LNCaP clone FGC (cell line): ENCODE measurements at regions not wholly inside any gene's neighbourhood (a gene's known extent, or its start where the extent isn't known, plus 50 kb on each side); places are given as distances from the start of the nearest gene placed in this dataset.

Experiments
- DNase-seq: peaks from one replicate; pipeline ENCODE4 v3.0.0-alpha.2; 2011; ENCODE audit warnings: low read depth
- H3K4me3 ChIP-seq: 2 replicates; pipeline ENCODE4 v1.5.1; 2011; ENCODE audit warnings: mild to moderate bottlenecking, low read depth, low read length, control low read depth
- CTCF ChIP-seq: IDR thresholded peaks from 2 replicates; pipeline ENCODE4 v1.5.1; 2012; ENCODE audit warnings: mild to moderate bottlenecking; ENCODE audit not compliant: control insufficient read depth, insufficient read depth; ENCODE audit errors: extremely low read depth

DNA sequence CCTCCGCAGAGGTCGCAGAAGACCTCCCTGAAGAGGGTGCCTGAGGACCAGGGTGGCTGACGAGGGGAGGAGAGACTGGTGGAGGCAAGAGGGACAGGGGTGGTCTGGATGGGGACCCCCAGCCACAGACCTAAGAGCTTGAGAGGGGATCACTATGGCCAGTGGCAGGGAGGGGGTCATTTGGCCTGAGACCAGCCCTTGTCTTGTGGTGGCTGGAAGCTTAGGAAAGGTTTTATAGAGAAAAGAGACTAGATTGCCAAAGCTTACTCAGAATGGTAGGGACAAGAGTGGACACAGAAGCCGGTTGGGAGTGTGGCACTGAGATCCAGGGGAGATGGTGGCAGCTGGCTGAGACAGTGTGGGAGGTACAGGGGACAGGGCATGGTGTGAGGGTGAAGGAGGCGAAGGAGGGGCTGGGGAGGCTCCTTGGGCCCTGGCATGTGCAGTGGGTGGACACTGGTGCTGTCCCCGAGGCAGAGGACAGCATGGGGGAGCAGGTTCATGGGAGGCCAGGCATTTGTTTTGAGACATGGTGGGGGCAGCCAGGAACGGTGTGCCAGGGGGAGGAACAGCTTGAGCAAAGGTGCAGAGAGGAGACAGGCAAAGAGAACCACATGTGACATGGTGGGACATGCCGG, 123.0 kb downstream of the C9orf50 start:
- TF ChIP-seq CTCF: no peak
- no peak for DNase-seq
- H3K4me3 ChIP-seq: no peak overlapping the region

GRCh38 chr9:129497005-129497812, 123.7 kb downstream of the C9orf50 start:
- DNase-seq: no peak
- no peak for TF ChIP-seq CTCF
- H3K4me3 ChIP-seq: peak overlapping the region; percentile 57

GRCh38 chr9:129496473-129497004, 124.4 kb downstream of the C9orf50 start:
- no peak for DNase-seq
- no peak for TF ChIP-seq CTCF
- peak overlapping the region; percentile 57 for H3K4me3 ChIP-seq

DNA sequence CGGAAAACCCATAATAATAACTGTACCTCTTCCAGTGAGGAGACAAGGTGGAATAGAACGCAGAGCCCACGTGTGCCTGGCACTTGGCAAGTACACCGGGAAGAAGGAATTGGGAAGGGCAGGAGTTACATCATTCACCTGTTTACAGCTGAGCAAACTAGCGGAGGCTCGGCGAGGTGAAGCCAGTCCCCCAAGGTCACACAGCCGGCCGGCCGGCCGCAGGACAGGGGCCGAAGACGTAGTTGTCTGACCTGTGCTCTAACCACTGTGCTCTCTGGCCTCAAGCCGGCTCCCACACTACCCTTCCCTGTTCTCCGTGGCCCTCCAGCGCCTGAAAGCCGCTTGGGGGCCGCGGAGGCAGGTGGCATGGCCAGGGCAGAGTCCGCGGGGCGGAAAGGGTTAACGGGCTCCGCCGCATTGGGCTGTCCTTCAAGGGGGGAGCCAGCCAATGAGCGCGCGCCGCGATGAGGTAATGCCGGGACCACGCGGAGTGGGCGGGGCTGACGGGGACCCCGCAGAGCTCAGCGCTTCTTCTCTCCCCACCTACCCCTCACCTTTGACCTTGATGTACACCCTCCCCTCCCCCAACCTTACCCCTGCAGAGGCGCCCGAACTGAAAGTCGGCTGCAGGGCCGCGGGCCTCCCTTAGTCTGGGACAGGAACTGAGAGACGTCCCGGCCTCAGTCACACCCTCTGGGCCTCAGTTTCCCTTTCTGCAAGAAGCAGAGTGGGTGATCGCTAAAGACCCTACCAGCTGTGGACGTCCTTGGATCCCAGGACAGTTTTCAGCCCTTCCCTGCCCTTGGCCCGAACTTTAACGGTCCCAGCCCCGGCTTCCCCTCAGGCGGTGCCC, 125.1 kb downstream of the C9orf50 start:
- H3K4me3 ChIP-seq: peak overlapping the region; percentile 57
- TF ChIP-seq CTCF: no peak
- DNase-seq: peak; percentile 99

GRCh38 chr9:129494113-129494789, 126.7 kb downstream of the C9orf50 start:
- no peak for TF ChIP-seq CTCF
- peak; percentile 92 for DNase-seq
- H3K4me3 ChIP-seq: no peak overlapping the region

GRCh38 chr9:129493706-129494047, 127.2 kb downstream of the C9orf50 start:
- no peak for DNase-seq
- TF ChIP-seq CTCF: no peak
- no peak overlapping the region for H3K4me3 ChIP-seq
